ENCODE measurements at regions not wholly inside any gene's neighbourhood (a gene's known extent, or its start where the extent isn't known, plus 50 kb on each side); places are given as distances from the start of the nearest gene placed in this dataset.
A peak's percentile ranks its signal among the peaks of the same experiment; 100 is the strongest.

GRCh38 chr11:116501728-116502127, 271.1 kb downstream of the BUD13 start:
- Mint-ChIP-seq H3K4me1 (ENCODE audit: low read depth, unreplicated experiment) (peaks cover 48% of the 10 kb centered on the region), H3K27me3 (ENCODE audit: unreplicated experiment) (peaks cover 9% of the 10 kb centered on the region), H3K4me3 (ENCODE audit: unreplicated experiment) (no peak overlapping the region)

GRCh38 chr11:116500947-116501602, 271.7 kb downstream of the BUD13 start:
- Mint-ChIP-seq H3K4me1 (ENCODE audit: low read depth, unreplicated experiment) (peaks cover 45% of the 10 kb centered on the region), H3K36me3 (ENCODE audit: unreplicated experiment) (no peaks in the 10 kb centered on the region), H3K9me3 (ENCODE audit: unreplicated experiment) (peaks cover 3% of the 10 kb centered on the region), H3K27ac (ENCODE audit: unreplicated experiment) (peak overlapping the region; percentile 38), H3K27me3 (ENCODE audit: unreplicated experiment) (peaks cover 9% of the 10 kb centered on the region), H3K4me3 (ENCODE audit: unreplicated experiment) (no peak overlapping the region)
- DNase-seq = no peak
- TF ChIP-seq CTCF (IDR thresholded peaks at IDR 0.05; ENCODE audit: partially characterized antibody, unreplicated experiment) = no peak

More at GRCh38 chr11:116501728-116502127, 271.1 kb downstream of the BUD13 start:
- Mint-ChIP-seq H3K36me3 (ENCODE audit: unreplicated experiment) (no peaks in the 10 kb centered on the region), H3K9me3 (ENCODE audit: unreplicated experiment) (peaks cover 3% of the 10 kb centered on the region), H3K27ac (ENCODE audit: unreplicated experiment) (no peak overlapping the region)
- no peak for DNase-seq
- TF ChIP-seq CTCF (IDR thresholded peaks at IDR 0.05; ENCODE audit: partially characterized antibody, unreplicated experiment) = no peak

GRCh38 chr11:116500026-116500946, 272.5 kb downstream of the BUD13 start:
- no peaks in the 10 kb centered on the region for H3K36me3 Mint-ChIP-seq (ENCODE audit: unreplicated experiment)
- H3K4me3 Mint-ChIP-seq (ENCODE audit: unreplicated experiment) = peak overlapping the region; percentile 7
- H3K27me3 Mint-ChIP-seq (ENCODE audit: unreplicated experiment) = peaks cover 9% of the 10 kb centered on the region
- H3K27ac Mint-ChIP-seq (ENCODE audit: unreplicated experiment) = no peak overlapping the region
- H3K4me1 Mint-ChIP-seq (ENCODE audit: low read depth, unreplicated experiment) = peaks cover 39% of the 10 kb centered on the region
- H3K9me3 Mint-ChIP-seq (ENCODE audit: unreplicated experiment) = peaks cover 3% of the 10 kb centered on the region
- DNase-seq = no peak
- TF ChIP-seq CTCF (IDR thresholded peaks at IDR 0.05; ENCODE audit: partially characterized antibody, unreplicated experiment) = no peak

GRCh38 chr11:116499396-116500003, 273.3 kb downstream of the BUD13 start:
- peak; percentile 97 for TF ChIP-seq CTCF (IDR thresholded peaks at IDR 0.05; ENCODE audit: partially characterized antibody, unreplicated experiment)
- Mint-ChIP-seq H3K27ac (ENCODE audit: unreplicated experiment) (peak overlapping the region; percentile 68), H3K36me3 (ENCODE audit: unreplicated experiment) (no peaks in the 10 kb centered on the region), H3K4me3 (ENCODE audit: unreplicated experiment) (peak overlapping the region; percentile 7), H3K27me3 (ENCODE audit: unreplicated experiment) (peaks cover 9% of the 10 kb centered on the region), H3K4me1 (ENCODE audit: low read depth, unreplicated experiment) (peaks cover 34% of the 10 kb centered on the region), H3K9me3 (ENCODE audit: unreplicated experiment) (peaks cover 3% of the 10 kb centered on the region)
- peak; percentile 97 for DNase-seq
